K562 (cell line): ENCODE measurements at regions not wholly inside any gene's neighbourhood (a gene's known extent, or its start where the extent isn't known, plus 50 kb on each side); places are given as distances from the start of the nearest gene placed in this dataset.

Source experiments
- AFF1 ChIP-seq, 2 experiments: fragments of 450-650 bp; IDR thresholded peaks; 2 replicates each; pipeline ENCODE4 v1.6.1; 2018; ENCODE audit warnings: mild to moderate bottlenecking in 2 of 2, low read depth in 1 of 2; ENCODE audit not compliant: partially characterized antibody in 2 of 2
- CC2D1A ChIP-seq: fragments of 450-650 bp; IDR thresholded peaks from 2 replicates; pipeline ENCODE4 v1.6.1; 2017; ENCODE audit warnings: mild to moderate bottlenecking
- DIDO1 ChIP-seq: fragments of 450-650 bp; IDR thresholded peaks from 2 replicates; pipeline ENCODE4 v1.6.1; 2016; ENCODE audit warnings: low read depth, missing biosample characterization, missing genetic modification characterization
- E4F1 ChIP-seq: fragments of 250-450 bp; sonication (Bioruptor Pico); IDR thresholded peaks from 2 replicates; pipeline ENCODE4 v1.5.0; 2021; ENCODE audit warnings: mild to moderate bottlenecking, borderline replicate concordance
- FUS ChIP-seq: fragments of 200-400 bp; formaldehyde crosslinking; optimal IDR thresholded peaks from 2 replicates; pipeline ENCODE3; 2017; ENCODE audit warnings: low read depth, low read length
- PHB ChIP-seq: fragments of 250-450 bp; sonication (Bioruptor Pico); IDR thresholded peaks from 2 replicates; pipeline ENCODE4 v1.5.0; 2021
- SIN3B ChIP-seq: fragments of 450-650 bp; IDR thresholded peaks from 2 replicates; pipeline ENCODE4 v1.6.1; 2017; ENCODE audit warnings: low read depth, mild to moderate bottlenecking, moderate library complexity
- TCF7L2 ChIP-seq: fragments of 150-350 bp; IDR thresholded peaks from 2 replicates; pipeline ENCODE4 v1.6.1; 2016; ENCODE audit warnings: low read depth, mild to moderate bottlenecking, low read length, moderate library complexity
- THRAP3 ChIP-seq: fragments of 450-650 bp; IDR thresholded peaks from 2 replicates; pipeline ENCODE4 v1.6.1; 2016; ENCODE audit warnings: mild to moderate bottlenecking, inconsistent platforms, borderline replicate concordance
- ZFP1 ChIP-seq: fragments of 450-650 bp; formaldehyde crosslinking; IDR thresholded peaks from 2 replicates; pipeline ENCODE4 v1.4.0; 2020; ENCODE audit warnings: mild to moderate bottlenecking, mixed read lengths

GRCh38 chr1:157400766-157401165 is 151.5 kb downstream of the FCRL5 start (continued):
- TF ChIP-seq DIDO1 (tag) = no peak
- no peak for TF ChIP-seq FUS
- TF ChIP-seq ZFP1 = no peak
- TF ChIP-seq TCF7L2 = no peak
- TF ChIP-seq SIN3B = no peak
- TF ChIP-seq PHB (CRISPR knock-in tag) = no peak
- TF ChIP-seq THRAP3 = no peak
- TF ChIP-seq AFF1 (IDR thresholded peaks at IDR 0.05; ENCODE audit: low read depth in 1 of 2, partially characterized antibody in 2 of 2) = no peak
- TF ChIP-seq E4F1 (CRISPR knock-in tag) = no peak
- TF ChIP-seq CC2D1A = no peak
